ENCODE measurements at regions not wholly inside any gene's neighbourhood (a gene's known extent, or its start where the extent isn't known, plus 50 kb on each side); places are given as distances from the start of the nearest gene placed in this dataset.

DNA sequence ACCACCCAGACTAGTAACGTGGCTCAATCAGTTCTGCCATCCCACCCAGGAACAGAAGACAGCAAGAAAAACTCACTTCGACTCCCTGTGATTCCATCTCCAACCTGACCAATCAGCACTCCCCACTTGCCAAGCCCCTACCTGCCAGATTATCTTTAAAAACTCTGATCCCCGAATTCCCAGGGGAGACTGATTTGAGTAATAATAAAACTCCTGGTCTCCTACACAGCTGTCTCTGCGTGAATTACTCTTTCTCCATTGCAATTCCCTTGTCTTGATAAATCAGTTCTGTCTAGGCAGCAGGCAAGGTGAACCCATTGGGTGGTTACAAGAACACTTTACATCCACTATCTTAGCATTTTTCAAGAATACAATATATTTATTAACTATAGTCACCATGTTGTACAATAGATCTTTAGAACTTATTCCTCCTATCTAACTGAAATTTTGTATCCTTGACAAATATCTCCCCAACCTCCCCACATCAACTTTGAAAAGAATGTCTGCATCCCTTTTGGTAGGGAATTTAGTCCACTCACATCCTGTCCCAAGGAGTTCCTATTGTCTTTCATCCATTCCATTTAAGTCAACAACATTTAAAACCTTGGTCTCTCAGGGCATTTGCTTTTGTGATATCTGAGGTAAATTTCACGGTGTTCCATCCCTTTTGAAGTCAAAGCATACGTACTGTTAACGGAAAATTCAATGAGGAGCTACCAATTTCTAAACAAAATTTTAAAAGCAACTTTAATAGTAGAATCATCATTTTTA is 163.7 kb downstream of the MACC1 start:
- Histone ChIP-seq H3K27ac (ENCODE audit: low read depth, low read length) (peak overlapping the region; percentile 81), H3K36me3 (ENCODE audit: control insufficient read depth, insufficient read depth, low read length) (no peaks in the 10 kb centered on the region), H3K4me3 (ENCODE audit: low read depth, low read length) (no peak overlapping the region), H3K27me3 (ENCODE audit: control insufficient read depth, insufficient read depth, low read length) (no peaks in the 10 kb centered on the region), H3K4me1 (ENCODE audit: control insufficient read depth, insufficient read depth, low read length) (peaks cover 48% of the 10 kb centered on the region), H3K9me3 (ENCODE audit: control insufficient read depth, insufficient read depth, low read depth, low read length) (no peaks in the 10 kb centered on the region), H3K9ac (ENCODE audit: low read length) (no peak overlapping the region)

DNA sequence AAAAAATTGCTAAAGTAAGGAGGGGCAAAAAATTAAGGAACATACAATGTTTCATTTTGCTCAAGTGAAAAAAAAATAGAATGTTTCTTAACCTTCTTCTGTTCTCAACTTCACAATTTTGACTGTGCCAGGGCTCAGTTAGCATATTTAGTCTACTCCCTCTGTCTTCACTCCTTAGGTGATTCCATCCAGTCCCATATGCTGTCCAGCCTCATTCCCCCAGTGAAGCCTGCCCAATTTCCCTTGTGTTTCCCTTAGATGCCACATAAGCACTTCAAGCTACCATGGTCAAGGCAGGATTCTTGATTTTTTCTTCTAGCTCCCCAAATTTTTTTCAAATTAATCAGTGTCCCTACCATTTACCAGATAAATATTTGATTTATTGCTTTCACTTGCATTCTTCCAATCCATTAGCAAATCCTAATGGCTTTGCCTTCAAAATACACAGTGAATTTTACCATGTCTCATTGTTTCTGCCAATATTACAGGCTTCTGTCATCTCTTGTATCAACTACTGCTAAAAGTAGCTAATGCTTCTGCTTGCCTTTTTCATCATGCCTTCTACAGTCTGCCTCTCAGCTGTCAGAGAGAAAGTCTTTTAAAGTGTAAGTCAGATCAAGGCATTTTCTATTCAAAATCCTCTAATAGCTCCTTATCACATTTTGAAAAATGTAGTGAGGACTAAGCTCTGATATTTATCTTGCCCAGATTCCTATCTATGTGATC is 166.8 kb downstream of the MACC1 start:
- no peak overlapping the region for H3K9ac ChIP-seq (ENCODE audit: low read length)
- peaks cover 49% of the 10 kb centered on the region for H3K4me1 ChIP-seq (ENCODE audit: control insufficient read depth, insufficient read depth, low read length)

DNA sequence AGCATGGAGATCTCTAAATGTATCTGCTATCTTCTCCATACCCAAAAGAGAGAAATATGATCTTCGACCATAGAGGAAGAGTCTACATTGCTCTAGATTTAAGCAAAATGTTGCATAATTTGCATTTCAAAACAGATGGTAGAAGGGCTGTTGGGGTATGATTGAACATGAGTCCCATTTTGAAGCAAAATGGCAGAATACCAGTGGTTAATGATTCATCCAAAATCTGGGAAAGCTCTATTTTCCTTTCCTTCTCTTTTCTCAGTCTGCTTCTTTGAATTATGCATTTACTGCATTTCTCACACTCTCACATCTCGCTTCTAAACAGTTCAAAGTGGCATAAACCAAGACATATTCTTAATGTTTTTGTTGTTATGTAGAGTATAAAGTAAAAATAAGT is 178.5 kb downstream of the MACC1 start:
- Histone ChIP-seq H3K27ac (ENCODE audit: low read depth, low read length) (no peak overlapping the region), H3K4me3 (ENCODE audit: low read depth, low read length) (no peak overlapping the region), H3K4me1 (ENCODE audit: control insufficient read depth, insufficient read depth, low read length) (peaks cover 27% of the 10 kb centered on the region), H3K36me3 (ENCODE audit: control insufficient read depth, insufficient read depth, low read length) (peaks cover 33% of the 10 kb centered on the region), H3K27me3 (ENCODE audit: control insufficient read depth, insufficient read depth, low read length) (no peaks in the 10 kb centered on the region), H3K9me3 (ENCODE audit: control insufficient read depth, insufficient read depth, low read depth, low read length) (no peaks in the 10 kb centered on the region), H3K9ac (ENCODE audit: low read length) (no peak overlapping the region)

More for the DNA sequence above, 166.8 kb downstream of the MACC1 start:
- Histone ChIP-seq H3K4me3 (ENCODE audit: low read depth, low read length) (no peak overlapping the region), H3K27ac (ENCODE audit: low read depth, low read length) (peak overlapping the region; percentile 16; the same call in 1 of the 2 replicates), H3K36me3 (ENCODE audit: control insufficient read depth, insufficient read depth, low read length) (peaks cover 12% of the 10 kb centered on the region), H3K9me3 (ENCODE audit: control insufficient read depth, insufficient read depth, low read depth, low read length) (no peaks in the 10 kb centered on the region), H3K27me3 (ENCODE audit: control insufficient read depth, insufficient read depth, low read length) (no peaks in the 10 kb centered on the region)

DNA sequence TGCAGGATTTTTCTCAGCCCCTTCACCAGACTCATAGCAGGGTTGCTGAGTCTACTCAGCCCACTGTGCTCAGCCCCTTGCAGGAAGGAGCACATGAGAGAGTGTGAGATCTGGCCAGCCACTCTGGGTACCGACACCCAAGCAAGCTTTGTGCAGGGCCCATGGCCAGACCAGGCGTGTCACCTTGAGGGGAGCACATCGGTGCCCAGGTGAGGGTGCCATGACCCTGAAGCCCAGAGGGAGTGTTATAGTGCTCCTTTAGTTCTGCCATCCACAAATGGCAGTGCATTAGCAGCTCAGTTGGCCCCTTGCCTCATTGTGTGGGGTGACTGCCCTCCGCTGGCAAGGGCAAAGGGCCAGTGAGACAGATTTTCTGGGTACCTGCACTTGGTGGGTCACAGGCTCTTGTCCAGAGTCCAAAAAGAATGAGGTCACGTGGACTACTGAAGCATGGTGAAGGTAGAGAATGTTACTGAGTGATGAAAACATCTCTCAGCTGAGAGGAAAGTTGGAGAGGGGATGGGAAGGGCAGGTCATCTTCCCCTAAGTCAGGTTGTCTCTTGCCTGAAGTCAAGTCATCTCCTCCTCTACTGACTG is 181.8 kb downstream of the MACC1 start:
- H3K9me3 ChIP-seq (ENCODE audit: control insufficient read depth, insufficient read depth, low read depth, low read length): no peaks in the 10 kb centered on the region
- peaks cover 19% of the 10 kb centered on the region for H3K36me3 ChIP-seq (ENCODE audit: control insufficient read depth, insufficient read depth, low read length)
- no peaks in the 10 kb centered on the region for H3K27me3 ChIP-seq (ENCODE audit: control insufficient read depth, insufficient read depth, low read length)
- no peak overlapping the region for H3K27ac ChIP-seq (ENCODE audit: low read depth, low read length)
- H3K9ac ChIP-seq (ENCODE audit: low read length): no peak overlapping the region
- H3K4me3 ChIP-seq (ENCODE audit: low read depth, low read length): no peak overlapping the region
- H3K4me1 ChIP-seq (ENCODE audit: control insufficient read depth, insufficient read depth, low read length): peaks cover 37% of the 10 kb centered on the region

DNA sequence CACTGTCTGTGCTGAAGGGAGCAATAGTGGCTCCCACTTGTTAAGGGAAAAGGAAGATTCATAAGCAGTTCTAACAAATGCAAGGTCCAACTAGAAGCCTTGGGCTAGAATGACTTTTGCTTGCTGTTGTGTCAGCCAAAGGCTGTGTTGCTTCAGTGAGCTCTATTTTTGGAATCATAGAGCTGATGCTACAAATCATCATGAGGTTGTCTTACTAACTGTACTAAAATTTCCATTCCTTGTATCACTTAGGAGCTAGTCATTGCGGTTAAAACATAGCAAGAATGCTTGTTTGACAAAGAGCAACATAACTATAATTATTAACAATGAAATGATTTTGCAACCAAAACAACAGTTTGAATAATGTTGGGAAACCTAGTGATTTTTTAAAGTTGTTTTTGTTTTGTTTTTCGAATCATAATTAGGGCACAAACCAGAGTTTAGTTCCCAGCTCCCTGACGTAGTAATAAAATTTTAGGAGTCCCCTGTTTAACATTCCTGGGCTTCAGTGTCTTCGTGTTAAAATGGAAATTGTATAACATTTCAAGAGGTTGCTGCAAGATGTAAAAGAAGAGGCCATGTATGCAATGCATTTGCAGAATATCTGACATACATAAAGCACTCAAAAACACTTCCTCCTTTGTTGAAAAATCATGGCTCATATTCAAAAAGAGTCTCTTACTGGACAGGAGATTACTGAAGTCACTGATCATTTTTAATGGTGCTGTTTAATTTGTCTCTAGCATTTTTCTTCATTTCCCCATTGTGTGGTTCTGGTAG is 183.4 kb downstream of the MACC1 start:
- H3K27me3 ChIP-seq (ENCODE audit: control insufficient read depth, insufficient read depth, low read length): no peaks in the 10 kb centered on the region
- H3K27ac ChIP-seq (ENCODE audit: low read depth, low read length): peak overlapping the region; percentile 22; the same call in 1 of the 2 replicates
- H3K36me3 ChIP-seq (ENCODE audit: control insufficient read depth, insufficient read depth, low read length): peaks cover 21% of the 10 kb centered on the region
- peaks cover 45% of the 10 kb centered on the region for H3K4me1 ChIP-seq (ENCODE audit: control insufficient read depth, insufficient read depth, low read length)
- no peaks in the 10 kb centered on the region; the same call in 1 of the 2 replicates for H3K9me3 ChIP-seq (ENCODE audit: control insufficient read depth, insufficient read depth, low read depth, low read length)
- no peak overlapping the region for H3K4me3 ChIP-seq (ENCODE audit: low read depth, low read length)
- no peak overlapping the region for H3K9ac ChIP-seq (ENCODE audit: low read length)

DNA sequence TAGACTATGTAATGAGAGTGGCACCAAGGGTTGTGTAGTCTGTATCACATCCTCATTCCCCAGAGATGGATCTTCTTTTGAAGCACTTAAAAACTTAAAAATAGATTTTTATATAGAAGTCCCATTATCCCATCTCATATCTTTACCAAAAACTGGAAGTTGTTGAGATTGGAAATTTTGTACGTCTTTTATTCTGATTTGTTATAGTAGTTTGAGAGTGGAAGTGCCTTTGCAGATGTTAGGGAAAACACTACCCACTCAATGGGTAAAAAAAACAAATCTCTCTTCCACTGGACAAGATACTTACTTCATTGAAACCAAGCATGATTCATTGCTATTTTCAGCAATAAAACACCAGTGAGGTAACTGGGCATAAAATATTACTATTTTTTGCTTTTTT is 184.4 kb downstream of the MACC1 start:
- H3K4me1 ChIP-seq (ENCODE audit: control insufficient read depth, insufficient read depth, low read length): peaks cover 43% of the 10 kb centered on the region
- H3K27me3 ChIP-seq (ENCODE audit: control insufficient read depth, insufficient read depth, low read length): no peaks in the 10 kb centered on the region
- no peak overlapping the region for H3K27ac ChIP-seq (ENCODE audit: low read depth, low read length)
- no peaks in the 10 kb centered on the region; the same call in 1 of the 2 replicates for H3K9me3 ChIP-seq (ENCODE audit: control insufficient read depth, insufficient read depth, low read depth, low read length)
- no peak overlapping the region for H3K4me3 ChIP-seq (ENCODE audit: low read depth, low read length)
- no peak overlapping the region for H3K9ac ChIP-seq (ENCODE audit: low read length)
- H3K36me3 ChIP-seq (ENCODE audit: control insufficient read depth, insufficient read depth, low read length): peaks cover 29% of the 10 kb centered on the region

DNA sequence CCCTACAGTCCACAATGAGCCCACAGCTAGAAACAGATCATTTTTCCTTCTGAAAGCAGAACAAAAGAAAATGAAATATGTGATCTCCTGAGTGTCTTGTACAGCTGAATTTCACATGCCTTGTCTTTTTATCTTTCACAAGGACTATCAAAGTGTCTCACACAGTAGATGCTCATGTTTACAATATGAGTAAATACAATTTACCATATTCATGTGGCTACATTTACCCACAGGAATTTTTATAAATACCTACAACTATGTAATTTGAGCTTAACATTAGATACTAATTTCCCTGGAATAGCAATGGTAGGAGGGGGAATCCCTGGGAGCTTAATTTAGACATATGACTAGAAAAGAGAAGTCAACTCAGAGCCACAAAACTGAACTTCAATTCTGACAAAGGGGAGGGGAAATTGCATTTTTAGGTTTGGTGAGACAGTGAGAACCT is 186.2 kb downstream of the MACC1 start:
- no peak overlapping the region for H3K4me3 ChIP-seq (ENCODE audit: low read depth, low read length)
- no peak overlapping the region for H3K9ac ChIP-seq (ENCODE audit: low read length)
- H3K27ac ChIP-seq (ENCODE audit: low read depth, low read length): no peak overlapping the region; the same call in 1 of the 2 replicates
- no peaks in the 10 kb centered on the region for H3K27me3 ChIP-seq (ENCODE audit: control insufficient read depth, insufficient read depth, low read length)
- peaks cover 30% of the 10 kb centered on the region for H3K36me3 ChIP-seq (ENCODE audit: control insufficient read depth, insufficient read depth, low read length)
- peaks cover 52% of the 10 kb centered on the region for H3K4me1 ChIP-seq (ENCODE audit: control insufficient read depth, insufficient read depth, low read length)
- H3K9me3 ChIP-seq (ENCODE audit: control insufficient read depth, insufficient read depth, low read depth, low read length): no peaks in the 10 kb centered on the region; the same call in 1 of the 2 replicates

DNA sequence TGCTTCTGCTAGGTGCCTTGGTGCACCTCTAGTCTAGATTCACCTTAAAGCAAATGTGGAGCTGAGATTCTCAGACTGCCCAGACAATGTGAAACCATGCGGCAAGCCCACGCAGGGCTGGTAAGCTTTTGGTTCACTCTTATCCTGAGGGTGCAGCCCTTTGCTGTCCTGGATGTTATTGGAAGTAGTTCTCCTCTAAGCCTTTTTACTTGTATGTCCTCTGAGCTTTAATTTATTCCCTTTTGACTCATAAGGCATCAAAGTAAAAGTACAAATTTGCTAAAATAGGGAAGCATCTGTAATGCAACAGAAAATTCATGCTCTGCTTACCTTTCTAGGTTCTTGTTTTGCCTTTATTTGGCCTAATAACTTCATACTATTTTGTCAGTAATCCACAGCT is 186.8 kb downstream of the MACC1 start:
- H3K9ac ChIP-seq (ENCODE audit: low read length): no peak overlapping the region
- H3K27ac ChIP-seq (ENCODE audit: low read depth, low read length): no peak overlapping the region

DNA sequence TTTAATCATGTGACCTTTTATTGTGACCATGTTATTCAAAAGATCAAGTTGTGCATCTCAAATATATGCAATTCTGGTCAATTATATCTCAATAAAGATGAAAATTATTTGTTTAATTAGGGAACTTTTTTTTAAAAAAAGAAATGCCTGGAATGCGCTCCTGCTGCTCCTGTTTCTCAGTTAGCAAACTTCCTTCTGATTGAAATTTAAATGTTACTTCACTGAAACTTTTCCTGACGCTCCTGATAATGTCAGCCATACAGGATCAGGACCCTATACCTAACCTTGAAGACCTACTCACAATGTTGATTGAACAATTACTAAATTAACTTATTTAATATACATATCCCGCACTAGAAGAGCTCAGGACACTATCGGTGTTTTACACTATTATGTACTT is 190.4 kb downstream of the MACC1 start:
- no peak overlapping the region for H3K9ac ChIP-seq (ENCODE audit: low read length)

More for the DNA sequence above, 186.8 kb downstream of the MACC1 start:
- H3K36me3 ChIP-seq (ENCODE audit: control insufficient read depth, insufficient read depth, low read length): peaks cover 25% of the 10 kb centered on the region
- H3K27me3 ChIP-seq (ENCODE audit: control insufficient read depth, insufficient read depth, low read length): no peaks in the 10 kb centered on the region
- H3K9me3 ChIP-seq (ENCODE audit: control insufficient read depth, insufficient read depth, low read depth, low read length): no peaks in the 10 kb centered on the region; the same call in 1 of the 2 replicates
- H3K4me3 ChIP-seq (ENCODE audit: low read depth, low read length): no peak overlapping the region
- peaks cover 49% of the 10 kb centered on the region for H3K4me1 ChIP-seq (ENCODE audit: control insufficient read depth, insufficient read depth, low read length)

DNA sequence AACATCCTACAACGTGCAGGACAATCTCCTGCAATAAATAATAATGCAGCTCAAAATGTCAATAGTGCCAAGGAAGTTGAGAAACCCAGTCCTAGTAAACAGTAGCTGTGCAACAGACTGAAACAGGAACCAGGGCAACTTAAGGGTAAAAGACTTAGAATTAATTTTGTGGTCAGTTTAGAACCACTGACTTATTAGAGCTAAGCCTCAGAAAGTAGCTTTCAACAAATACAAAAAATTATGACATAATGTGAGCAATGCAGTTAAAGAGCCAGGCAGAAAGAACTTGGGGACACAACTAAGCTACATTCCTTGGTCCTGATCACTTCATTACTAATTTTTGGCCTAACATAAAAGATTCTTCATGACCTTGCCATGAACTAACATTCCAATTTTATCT is 195.4 kb downstream of the MACC1 start:
- no peaks in the 10 kb centered on the region for H3K9me3 ChIP-seq (ENCODE audit: control insufficient read depth, insufficient read depth, low read depth, low read length)
- no peak overlapping the region for H3K4me3 ChIP-seq (ENCODE audit: low read depth, low read length)
- no peak overlapping the region for H3K9ac ChIP-seq (ENCODE audit: low read length)
- peaks cover 38% of the 10 kb centered on the region for H3K4me1 ChIP-seq (ENCODE audit: control insufficient read depth, insufficient read depth, low read length)
- H3K27ac ChIP-seq (ENCODE audit: low read depth, low read length): no peak overlapping the region
- peaks cover 14% of the 10 kb centered on the region for H3K36me3 ChIP-seq (ENCODE audit: control insufficient read depth, insufficient read depth, low read length)
- no peaks in the 10 kb centered on the region for H3K27me3 ChIP-seq (ENCODE audit: control insufficient read depth, insufficient read depth, low read length)

More for the DNA sequence above, 190.4 kb downstream of the MACC1 start:
- Histone ChIP-seq H3K27ac (ENCODE audit: low read depth, low read length) (peak overlapping the region; percentile 55; the same call in 1 of the 2 replicates), H3K4me1 (ENCODE audit: control insufficient read depth, insufficient read depth, low read length) (peaks cover 34% of the 10 kb centered on the region), H3K36me3 (ENCODE audit: control insufficient read depth, insufficient read depth, low read length) (peaks cover 31% of the 10 kb centered on the region), H3K9me3 (ENCODE audit: control insufficient read depth, insufficient read depth, low read depth, low read length) (no peaks in the 10 kb centered on the region; the same call in 1 of the 2 replicates), H3K4me3 (ENCODE audit: low read depth, low read length) (0 out of 2 replicates have a peak overlapping the region, but pooled peaks have one; percentile 21), H3K27me3 (ENCODE audit: control insufficient read depth, insufficient read depth, low read length) (no peaks in the 10 kb centered on the region)

Measured in HUES6 (cell line).